ENCODE measurements at regions not wholly inside any gene's neighbourhood (a gene's known extent, or its start where the extent isn't known, plus 50 kb on each side); places are given as distances from the start of the nearest gene placed in this dataset.
"Not testable (repeated sequence)": the region's sequence is repeated elsewhere in the genome, so short reads cannot be mapped to it uniquely, and the experiment has no call there.

DNA sequence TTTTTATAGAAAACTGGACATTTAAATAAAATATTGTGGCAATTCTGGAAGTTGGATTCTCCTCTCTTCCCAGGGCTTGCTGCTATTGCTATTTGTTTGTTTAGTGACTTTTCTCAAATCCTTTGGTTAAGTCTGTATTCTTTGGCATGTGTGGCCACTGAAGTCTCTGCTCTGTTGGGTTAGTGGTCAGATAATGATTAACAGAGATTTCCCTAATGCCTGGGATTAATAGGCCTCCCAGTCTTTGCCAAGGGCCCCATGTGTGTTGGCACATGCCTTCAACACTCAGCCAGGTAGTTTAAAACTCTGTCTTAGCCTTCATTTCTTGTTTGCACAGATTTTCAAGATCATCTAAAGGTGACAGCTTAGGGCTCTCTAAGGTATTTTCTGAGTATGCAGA is 92.8 kb upstream of the EPB41L4A start:
- no peak overlapping the region for H3K4me3 Mint-ChIP-seq
- intact Hi-C loops (cut with micrococcal nuclease): no loop called here
- H3K36me3 Mint-ChIP-seq (ENCODE audit: low read depth): no peaks in the 10 kb centered on the region
- no peaks in the 10 kb centered on the region for H3K4me1 Mint-ChIP-seq (ENCODE audit: low read depth)
- ATAC-seq (no peak), DNase-seq (no peak)
- H3K27me3 Mint-ChIP-seq: no peaks in the 10 kb centered on the region
- CTCF ChIA-PET: no interaction called here
- peaks cover 2% of the 10 kb centered on the region for H3K9me3 Mint-ChIP-seq
- POLR2A ChIA-PET: no interaction called here
- no peak for TF ChIP-seq CTCF (IDR thresholded peaks at IDR 0.05)
- no peak overlapping the region for H3K27ac Mint-ChIP-seq

GRCh38 chr5:112512901-112513300 is 93.8 kb upstream of the EPB41L4A start:
- ChIA-PET CTCF (interaction anchor here (1.2 kb wide), 1 partner anchor 20 kb away, joined by 4 read pairs; no protein-coding TSS in a partner anchor), POLR2A (no interaction called here)
- TF ChIP-seq CTCF (IDR thresholded peaks at IDR 0.05): no peak
- Mint-ChIP-seq H3K36me3 (ENCODE audit: low read depth) (no peaks in the 10 kb centered on the region), H3K9me3 (peaks cover 2% of the 10 kb centered on the region), H3K4me1 (ENCODE audit: low read depth) (no peaks in the 10 kb centered on the region), H3K27ac (no peak overlapping the region), H3K4me3 (no peak overlapping the region), H3K27me3 (peaks cover 4% of the 10 kb centered on the region)
- DNase-seq: no peak
- intact Hi-C loops (cut with micrococcal nuclease): no loop called here
- ATAC-seq: no peak

- ATAC-seq: no peak
- intact Hi-C loops (cut with micrococcal nuclease): no loop called here
- POLR2A ChIA-PET: no interaction called here
- no peaks in the 10 kb centered on the region for H3K4me1 Mint-ChIP-seq (ENCODE audit: low read depth)
- CTCF ChIA-PET: interaction anchor here (0.7 to 1.2 kb wide), 2 partner anchors 21 to 37 kb away, joined by 3 to 4 read pairs; no protein-coding TSS in a partner anchor
- no peak overlapping the region for H3K4me3 Mint-ChIP-seq
- no peak for DNase-seq
- no peak overlapping the region for H3K27ac Mint-ChIP-seq
- TF ChIP-seq CTCF (IDR thresholded peaks at IDR 0.05): no peak
- H3K27me3 Mint-ChIP-seq: peaks cover 4% of the 10 kb centered on the region
- H3K9me3 Mint-ChIP-seq: peaks cover 2% of the 10 kb centered on the region
- no peaks in the 10 kb centered on the region for H3K36me3 Mint-ChIP-seq (ENCODE audit: low read depth)
These were observed 95.0 kb upstream of the EPB41L4A start for GRCh38 chr5:112514111-112514510.

DNA sequence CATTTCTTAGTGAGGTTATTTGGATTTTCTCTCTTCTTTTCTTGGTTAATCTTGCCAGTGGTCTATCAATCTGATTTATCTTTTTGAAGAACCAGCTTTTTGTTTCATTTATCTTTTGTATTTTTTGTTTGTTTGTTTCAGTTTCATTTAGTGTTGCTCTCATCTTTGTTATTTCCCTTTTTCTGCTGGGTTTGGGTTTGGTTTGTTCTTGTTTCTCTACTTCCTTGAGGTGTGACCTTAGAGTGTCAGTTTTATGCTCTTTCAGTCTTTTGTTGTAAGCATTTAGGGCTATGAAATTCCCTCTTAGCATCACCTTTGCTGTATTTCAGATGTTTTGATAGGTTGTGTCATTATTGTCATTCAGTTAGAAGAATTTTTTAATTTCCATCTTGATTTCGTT is 101.4 kb upstream of the EPB41L4A start:
- H3K36me3 Mint-ChIP-seq (ENCODE audit: low read depth); H3K27ac Mint-ChIP-seq: not testable (repeated sequence)

GRCh38 chr5:112522891-112523673 is 104.0 kb upstream of the EPB41L4A start:
- H3K4me3 Mint-ChIP-seq; H3K27ac Mint-ChIP-seq; DNase-seq; CTCF ChIA-PET; H3K36me3 Mint-ChIP-seq (ENCODE audit: low read depth); ATAC-seq; intact Hi-C loops (cut with micrococcal nuclease); POLR2A ChIA-PET; H3K9me3 Mint-ChIP-seq; H3K4me1 Mint-ChIP-seq (ENCODE audit: low read depth): not testable (repeated sequence)
- peaks cover 19% of the 10 kb centered on the region for H3K27me3 Mint-ChIP-seq

More for the DNA sequence above, 101.4 kb upstream of the EPB41L4A start:
- CTCF ChIA-PET; DNase-seq; ATAC-seq; POLR2A ChIA-PET; H3K9me3 Mint-ChIP-seq; intact Hi-C loops (cut with micrococcal nuclease); H3K4me3 Mint-ChIP-seq; H3K4me1 Mint-ChIP-seq (ENCODE audit: low read depth): not testable (repeated sequence)
- peaks cover 23% of the 10 kb centered on the region for H3K27me3 Mint-ChIP-seq

- DNase-seq; H3K4me3 Mint-ChIP-seq; H3K27ac Mint-ChIP-seq; POLR2A ChIA-PET; H3K4me1 Mint-ChIP-seq (ENCODE audit: low read depth); CTCF ChIA-PET; intact Hi-C loops (cut with micrococcal nuclease); H3K36me3 Mint-ChIP-seq (ENCODE audit: low read depth); ATAC-seq; H3K9me3 Mint-ChIP-seq: not testable (repeated sequence)
- H3K27me3 Mint-ChIP-seq: peaks cover 19% of the 10 kb centered on the region
These were observed 104.7 kb upstream of the EPB41L4A start for GRCh38 chr5:112523674-112524263.
